Esophagus mucosa (tissue), 1 donor: ENCODE measurements at regions not wholly inside any gene's neighbourhood (a gene's known extent, or its start where the extent isn't known, plus 50 kb on each side); places are given as distances from the start of the nearest gene placed in this dataset.

ENCODE experiments used
- ATAC-seq: fragments of 200-7000 bp; cut with Tn5 transposase; one replicate; pipeline ENCODE4 v1.9.1; 2020
- donor health status: DM: yes; HTN: yes; CAD: no.

DNA sequence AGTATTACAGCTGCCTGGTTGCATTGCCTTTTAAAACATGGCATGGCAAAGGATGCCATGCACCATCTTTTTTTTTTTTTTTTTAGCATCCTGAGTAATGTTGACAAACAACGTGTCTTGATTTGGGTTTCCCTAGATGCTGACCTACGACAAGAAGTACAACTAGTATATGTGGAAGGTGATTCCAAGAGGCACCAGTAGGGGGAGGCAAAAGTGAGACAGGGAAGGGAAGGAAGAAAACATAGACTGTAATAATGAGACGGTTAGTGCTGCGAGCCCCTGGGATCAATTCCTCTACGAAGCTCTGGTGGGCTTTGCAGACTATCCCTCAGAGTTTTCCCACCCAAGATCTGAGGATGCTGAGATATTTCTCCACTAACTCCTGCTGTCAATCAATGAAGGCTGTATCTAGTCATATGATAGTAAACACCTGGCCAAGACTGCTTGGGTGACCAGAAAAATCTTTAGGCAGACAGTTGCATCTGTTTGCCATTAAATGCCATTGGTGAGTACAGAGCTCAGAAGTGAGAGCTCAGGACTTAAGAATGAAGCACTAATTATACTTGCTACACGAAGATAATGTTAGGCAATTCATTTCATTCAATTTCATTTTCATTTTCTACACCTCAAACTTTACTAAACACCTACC is 458.6 kb upstream of the GOT2 start:
- no peak for ATAC-seq

DNA sequence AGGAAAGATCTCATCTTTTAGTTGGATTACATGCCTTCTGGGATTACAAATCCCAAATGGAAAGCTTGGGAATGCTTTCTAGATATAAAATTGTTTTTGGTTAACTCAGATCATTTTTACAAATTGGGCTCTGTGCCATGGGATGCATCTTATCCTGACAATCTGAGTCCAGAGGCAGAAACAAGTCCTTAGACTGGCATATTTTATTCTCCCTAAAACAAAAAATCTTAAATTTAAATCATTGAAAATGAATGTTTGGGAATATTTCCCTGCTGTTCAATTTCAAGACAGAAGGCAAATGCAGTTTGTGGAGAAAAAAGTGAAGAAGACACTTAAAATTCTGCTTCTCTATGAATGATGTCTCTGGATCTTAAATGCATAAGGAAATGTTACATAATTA is 456.6 kb upstream of the GOT2 start:
- no peak for ATAC-seq

DNA sequence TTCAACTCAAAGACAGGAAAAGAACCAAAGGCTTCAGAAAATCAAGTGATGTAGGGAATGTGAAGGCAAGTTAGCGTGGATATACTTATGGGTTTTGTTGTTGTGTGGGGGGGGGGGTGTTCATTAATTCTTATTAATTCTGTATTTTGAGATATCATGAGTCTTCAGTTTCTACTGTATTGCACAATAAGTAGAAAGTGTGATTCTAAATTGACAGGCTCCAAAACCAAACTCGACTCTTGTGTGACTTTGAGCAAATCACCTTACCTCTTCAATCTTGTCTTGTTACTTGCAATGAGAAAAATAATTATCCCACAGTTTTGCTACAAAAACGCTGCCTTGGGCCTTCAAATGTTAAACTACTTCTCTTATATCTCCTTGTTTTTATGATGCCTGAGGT is 453.9 kb upstream of the GOT2 start:
- no peak for ATAC-seq

DNA sequence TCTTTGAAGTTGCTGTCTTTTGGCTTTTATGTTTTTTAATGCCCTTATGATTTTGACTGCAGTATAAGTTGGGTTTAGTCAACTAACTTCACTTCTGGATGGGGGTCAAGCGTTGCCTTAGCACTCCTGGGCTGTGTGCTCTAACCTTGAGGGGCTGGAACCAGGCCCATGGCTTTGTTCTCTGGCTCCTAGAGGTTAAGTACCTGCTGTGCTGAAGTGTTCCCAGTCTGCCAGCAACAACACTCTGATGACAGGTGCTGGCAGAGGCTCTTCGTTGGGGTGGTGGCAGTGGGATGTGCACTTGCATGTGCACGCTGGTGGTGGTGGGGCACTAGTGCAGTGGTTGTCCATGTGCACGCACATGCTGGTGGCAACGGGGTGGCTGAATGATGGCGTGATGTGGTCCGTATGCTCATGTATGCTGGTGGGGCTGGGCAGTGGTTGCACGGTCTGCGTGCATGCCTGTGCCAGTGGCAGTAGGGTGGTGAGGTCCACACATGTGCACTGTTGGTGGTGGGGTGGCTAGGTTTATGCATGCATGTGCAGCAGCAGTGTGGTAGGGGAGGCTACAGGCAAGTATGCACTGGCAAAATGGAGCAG is 447.8 kb upstream of the GOT2 start:
- ATAC-seq, result no peak

DNA sequence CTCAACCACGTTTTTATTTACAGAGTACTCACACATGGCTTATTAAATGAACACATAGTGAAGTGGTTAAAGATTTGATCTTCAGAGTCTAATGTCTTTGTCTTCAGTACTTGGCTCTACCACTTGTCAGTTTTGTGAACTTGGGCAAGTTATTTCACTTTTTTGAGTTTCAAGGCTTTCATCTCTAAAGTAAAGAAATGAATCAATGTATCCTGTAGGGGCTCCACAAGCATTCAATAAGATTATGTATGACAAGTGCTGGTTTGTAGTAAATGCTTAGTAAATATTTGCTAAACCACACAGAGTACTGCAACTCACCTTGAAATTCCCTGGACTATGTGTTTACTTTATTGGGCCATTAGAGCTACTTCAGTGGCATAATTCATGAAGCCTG is 446.0 kb upstream of the GOT2 start:
- no peak for ATAC-seq

DNA sequence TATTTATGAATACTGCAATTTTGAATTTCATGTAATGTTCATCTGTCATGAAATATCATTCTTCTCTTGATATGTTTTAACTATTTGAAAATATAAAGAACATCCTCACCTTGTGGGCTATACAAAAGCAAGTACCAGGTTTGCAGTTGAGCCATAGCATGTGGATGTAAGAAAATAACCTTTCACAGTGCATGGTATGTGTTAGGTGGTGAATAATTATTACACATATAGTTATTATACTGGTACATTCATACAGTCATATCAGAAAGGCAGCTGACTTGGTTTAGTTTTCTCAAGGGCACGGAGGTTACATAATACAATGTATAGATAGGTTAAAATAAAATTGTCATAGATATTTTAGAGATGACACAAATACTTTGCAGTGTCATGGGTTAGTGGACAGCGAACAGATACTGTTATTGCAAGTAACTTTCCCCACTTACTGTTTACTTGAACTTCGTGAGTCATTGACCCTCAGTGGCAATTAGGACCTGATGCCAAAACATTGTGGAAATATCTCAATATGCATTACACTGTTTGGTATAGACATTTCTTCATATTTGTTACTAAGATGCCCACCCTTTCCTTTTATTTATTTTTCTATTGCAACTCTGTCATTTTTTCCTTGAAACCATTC is 445.4 kb upstream of the GOT2 start:
- no peak for ATAC-seq

DNA sequence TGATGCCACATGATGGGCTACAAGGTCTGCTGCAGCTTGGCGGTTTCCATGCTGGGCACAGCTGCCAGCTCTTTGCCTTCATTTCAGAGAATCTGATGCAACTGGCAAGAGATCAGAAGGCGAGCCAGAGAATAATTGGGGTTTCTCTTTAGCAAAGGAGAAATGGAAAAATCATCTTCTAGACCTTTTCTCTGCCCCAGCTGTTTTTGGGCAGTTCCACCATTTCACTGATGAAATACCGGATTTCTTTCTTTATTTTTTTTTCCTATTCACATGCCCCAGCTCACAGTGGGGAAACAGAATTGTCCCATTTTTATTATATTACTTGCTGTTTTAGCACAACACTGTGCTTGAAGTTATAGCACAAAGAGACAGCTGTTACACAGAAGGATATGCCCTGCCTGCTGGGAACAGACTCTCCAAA is 439.3 kb upstream of the GOT2 start:
- ATAC-seq, result no peak

DNA sequence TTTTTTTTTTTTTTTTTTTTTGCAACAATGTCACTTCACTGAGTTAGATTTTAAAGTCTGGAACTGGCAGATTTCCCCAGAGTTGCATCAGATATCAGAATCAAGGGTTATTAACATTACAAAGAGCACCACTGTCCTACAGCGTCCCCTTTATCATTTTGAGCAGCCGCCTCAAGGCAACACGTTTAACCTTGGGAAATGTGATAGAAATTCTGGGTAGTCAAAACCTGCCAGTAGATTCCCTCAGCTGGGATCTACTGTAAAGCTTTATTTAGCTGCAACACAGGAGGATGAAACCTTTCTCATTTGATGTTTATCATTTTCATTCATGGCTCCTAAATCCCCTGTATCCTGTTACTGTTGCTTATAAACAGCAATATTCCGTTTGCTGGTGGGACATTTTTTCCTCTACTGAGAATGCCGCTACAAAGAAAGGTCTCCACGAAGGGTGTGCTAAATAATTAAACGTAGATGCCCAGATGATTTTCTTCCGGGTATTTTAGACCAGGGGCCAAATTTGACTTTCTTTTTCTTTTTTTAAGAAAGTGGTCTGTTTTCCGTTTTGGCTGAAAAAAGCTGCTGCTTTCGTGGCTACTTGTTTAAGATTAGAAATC is 436.1 kb upstream of the GOT2 start:
- ATAC-seq, result no peak

DNA sequence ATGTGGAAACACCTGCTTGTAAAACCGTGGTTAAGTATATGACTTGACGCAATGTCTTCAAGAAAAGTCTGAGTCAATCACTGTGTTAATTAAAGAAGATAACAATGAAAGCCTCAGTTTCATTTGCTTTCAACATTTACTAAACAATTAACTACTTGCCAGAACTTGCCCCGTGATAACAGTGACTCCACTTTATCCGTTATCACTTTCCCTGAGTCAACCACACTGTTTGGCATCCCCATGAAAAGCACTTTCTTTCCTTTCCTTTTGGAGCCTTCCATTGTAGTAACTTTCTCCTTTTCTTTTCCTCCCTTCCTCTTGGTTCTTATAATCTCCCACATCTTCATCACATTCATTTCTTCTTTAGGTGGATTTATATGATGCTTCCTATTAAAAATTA is 435.1 kb upstream of the GOT2 start:
- no peak for ATAC-seq

DNA sequence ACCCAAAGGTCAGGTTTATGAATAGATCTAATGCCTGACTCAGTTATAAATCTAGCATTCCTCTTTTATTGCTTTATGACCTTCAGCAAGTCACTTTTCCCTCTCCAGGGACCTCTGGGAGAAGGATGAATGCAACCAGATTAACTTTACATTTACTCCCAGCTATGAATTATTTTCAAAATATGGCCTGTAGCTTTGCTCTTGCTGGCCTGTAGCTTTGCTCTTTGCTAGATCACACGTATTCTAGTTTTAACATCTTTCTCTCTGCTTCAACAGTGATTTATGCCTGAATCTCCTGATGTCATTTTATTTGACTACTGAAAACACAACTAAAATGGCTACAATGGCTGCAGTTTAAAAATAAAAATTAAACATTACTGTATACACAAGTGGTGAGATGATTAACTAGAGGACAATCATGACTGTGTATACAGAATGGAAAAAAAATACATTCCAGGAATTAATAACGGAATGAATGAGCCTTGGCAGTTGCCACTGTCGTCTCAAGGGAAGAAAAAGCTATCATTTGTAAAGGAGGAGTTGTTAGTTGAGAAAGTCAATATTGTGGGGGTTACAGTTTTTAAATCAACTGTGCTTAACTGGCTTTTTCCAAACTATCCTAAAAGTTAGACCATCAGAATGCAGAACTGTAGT is 434.5 kb upstream of the GOT2 start:
- ATAC-seq, result no peak

DNA sequence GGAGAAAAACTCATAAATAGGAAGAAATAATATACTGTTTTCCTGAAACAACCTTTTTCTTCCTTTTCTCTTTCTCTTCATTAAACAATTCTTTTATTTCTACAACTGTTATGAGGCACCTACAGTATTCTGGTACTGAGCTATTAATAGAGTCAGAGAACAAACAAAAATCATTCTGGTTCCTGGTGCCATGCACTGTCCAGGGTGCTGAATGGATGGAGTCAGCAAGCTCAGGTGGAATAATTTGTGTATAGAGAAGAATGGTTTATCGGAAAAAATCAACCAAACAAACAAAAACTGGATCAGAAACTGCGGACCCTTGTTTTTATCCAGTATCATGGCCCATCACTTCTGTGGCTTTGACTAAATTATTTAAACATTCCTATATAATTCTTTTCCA is 430.3 kb upstream of the GOT2 start:
- ATAC-seq, result no peak

DNA sequence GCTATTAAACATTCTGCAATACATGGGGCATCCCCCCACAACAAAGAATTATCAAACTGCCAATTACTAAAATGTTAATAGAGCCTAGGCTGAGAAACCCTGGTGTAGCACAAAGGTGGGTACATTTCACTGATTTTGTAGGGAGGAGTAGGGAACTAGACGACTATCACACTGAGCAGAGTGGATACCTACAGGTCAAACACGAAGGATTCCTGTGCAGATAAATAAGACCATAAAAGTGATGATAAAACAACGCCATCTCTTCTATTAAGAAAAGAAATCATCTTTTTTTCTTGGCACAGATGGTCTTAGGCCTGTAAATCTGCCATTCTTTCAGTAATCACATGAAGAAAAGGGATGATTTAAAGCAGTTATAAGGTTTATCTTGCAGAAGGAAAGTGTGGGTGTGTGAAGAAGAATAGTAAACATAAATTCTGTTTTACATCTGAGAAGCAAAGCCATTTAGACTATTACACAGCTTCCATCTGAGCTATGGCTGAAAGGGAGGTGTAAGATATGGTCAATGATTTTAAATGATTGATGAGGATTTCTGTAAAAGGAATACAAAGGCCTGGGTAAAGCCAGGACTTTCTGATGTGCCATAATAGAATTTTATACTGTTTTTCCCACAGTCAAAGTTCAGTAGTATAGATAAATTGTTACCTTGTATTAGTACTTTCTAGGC is 429.4 kb upstream of the GOT2 start:
- ATAC-seq, result no peak

DNA sequence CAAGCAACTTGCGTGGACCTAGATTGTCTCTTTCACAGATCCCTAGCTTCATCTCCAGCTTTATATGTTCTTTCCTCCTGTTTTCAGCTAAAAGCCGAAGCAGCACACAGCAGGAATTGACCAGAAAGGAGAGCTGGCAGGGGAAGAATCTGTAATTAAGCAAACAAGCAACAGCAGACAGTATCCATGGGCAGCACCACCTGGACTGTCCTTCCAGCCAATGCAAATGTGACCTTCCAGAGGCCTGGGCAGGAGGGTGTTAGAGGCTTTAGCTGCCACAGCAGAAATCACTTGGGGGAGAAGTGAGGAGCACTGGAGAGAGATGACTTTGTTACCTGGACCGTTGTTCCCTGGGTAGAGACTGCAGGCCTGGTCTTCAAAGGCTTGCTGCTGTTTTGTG is 427.6 kb upstream of the GOT2 start:
- no peak for ATAC-seq

DNA sequence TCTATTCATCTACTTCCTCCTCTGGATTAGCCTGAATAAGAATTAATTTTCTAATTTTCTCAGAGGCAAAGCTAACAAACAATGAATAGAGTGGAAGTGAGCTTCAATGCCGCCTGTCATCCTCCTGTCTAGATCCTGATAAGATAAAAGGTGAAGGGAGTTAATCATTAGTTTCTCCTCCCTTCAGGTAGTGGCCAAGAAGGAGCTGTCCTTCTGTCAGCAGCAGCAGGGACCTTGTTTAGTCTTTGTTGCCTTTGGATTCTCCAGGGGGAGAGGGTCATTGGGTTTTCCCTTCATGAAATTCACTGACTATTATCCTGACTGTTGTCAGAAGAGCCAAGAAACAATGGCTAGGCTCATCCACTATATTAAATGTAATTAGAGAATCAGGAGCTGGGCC is 420.2 kb upstream of the GOT2 start:
- no peak for ATAC-seq

DNA sequence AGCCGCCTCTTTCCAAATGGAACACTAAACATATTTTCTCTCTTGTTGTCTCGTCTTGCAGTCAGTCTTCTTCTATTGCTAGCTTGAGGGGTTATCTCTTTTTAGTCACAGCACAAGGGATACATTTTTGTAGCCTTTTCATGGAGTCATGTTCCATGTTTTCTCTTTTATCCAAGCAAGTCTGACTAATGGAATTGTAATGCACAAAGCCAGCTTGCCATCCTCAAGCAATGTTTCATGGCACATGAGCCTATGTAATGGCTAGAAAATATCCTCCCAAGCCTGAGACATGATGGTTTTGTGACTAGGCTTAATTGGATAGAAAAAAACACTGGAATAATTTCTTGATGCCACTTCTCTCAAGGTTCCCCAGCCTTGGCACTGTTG is 414.6 kb upstream of the GOT2 start:
- ATAC-seq, result no peak

DNA sequence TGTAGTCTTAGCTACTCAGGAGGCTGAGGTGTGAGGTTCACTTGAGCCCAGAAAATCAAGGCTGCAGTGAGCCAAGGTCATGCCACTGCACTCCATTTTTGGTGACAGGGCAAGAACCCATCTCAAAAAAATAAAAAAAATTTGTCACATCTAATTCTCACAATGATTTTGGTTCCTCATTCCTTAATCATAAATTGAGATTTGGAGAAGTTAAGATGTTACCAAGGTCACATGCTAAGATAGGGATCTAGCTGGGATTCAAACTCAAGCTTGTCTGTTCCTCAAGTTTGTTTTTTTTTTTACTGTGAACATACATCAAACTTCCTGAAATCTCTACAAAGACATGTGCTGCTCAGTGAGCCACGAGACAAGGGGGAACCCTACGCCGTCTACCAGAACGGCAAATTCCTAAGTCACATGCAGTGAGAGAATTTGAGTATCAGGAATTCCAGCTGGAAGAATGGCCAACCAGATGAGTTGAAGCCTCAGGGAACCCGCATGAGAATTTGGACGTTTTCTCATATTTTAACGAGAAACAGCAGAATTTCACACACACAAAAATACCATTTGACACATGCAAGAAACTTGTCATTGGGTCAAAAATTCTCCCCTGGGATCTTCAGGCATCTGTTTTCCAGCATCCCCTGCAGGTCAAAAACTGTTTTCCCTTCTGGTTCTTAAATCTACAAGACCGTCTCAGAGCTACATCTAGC is 414.1 kb upstream of the GOT2 start:
- ATAC-seq, result no peak

DNA sequence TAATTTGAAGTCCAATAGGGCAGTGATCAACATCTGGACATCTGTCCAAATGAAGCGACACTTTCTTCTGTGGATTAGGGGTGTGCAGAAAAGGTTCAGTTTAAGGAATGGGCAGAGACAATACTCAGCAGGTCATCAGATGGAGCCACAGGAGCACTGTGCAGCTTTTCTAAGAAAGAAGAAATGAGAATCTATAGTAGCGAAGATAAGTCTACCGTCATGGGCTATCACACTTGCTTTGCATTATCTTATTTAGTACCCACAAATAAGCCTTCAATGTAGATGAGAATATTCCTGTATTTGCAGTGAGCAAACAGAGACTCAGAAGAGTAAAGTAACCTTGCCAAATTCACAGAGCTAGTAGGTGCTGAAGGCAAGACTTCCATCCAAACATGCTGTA is 412.0 kb upstream of the GOT2 start:
- ATAC-seq, result no peak

DNA sequence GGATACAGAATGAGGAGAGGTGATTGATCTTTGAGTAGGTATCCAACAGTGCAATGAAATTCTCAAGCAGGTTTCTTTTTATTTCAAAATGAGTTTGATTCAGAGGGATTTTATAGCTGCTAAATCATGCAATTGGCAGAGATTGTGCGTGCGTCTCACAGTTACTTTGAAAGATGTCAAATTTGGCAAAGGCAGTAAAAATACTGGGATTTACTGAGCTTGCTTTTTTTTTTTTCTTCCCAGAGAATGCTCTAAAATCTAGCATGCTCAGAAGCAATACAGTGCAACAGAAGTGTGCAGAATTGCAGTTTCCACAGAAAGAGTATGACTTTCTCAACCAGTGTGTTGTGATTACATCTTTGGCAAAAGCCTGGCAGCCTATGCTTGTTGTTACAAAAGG is 410.7 kb upstream of the GOT2 start:
- ATAC-seq, result no peak

DNA sequence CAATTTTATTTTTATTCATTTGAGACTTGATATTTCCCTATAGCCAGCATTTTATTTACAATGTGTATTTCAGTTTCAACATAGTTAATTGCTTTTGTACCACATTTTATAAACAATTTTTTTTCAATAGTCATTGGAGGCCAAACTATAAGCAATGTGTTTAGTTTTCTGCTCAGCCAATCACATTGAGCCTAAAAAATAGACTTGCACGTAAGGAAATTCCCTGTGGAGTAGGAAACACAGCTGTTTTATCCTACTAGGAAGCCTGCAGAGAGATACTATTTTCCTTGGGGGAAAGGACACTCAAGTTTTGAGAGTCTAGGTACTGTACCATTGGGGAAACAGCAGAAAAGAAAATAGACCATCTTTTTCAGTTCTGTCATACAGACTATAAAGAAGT is 410.2 kb upstream of the GOT2 start:
- ATAC-seq, result no peak

DNA sequence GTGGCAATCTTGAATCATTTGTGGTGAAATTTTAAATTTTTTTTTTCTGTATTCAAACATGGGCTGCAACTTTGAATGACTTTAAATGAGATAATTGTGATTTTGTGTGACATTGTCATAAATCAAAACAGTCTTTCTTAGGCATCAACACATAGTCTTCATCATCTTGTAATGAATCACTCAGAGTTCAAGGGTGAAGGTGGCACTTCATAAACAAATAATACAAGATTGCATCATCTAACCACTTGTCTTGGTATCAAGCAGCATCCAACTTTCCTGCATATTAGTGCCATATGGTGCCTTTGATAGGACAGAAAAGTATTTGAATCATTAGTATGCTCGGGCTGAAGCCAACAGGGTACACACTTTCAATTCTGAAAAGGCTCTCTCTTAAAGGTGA is 392.4 kb upstream of the GOT2 start:
- no peak for ATAC-seq

DNA sequence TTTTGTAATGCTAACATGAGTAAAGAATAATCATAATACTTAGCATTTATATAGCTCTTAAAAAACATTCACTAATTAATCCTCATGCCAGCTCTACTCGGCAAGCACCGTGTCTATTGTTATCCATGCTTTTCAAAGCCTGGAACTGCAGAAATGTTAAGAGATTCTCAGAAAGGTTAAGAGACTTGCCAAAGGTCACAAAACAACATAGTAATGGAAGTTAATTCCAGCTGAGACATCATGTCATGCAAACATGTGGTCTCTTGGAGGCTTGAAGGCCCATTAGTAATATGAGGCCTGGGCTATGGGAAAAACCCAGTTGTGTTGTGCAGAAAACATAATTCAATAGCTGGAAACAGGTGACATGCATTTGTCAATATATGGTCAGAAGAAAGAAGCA is 389.9 kb upstream of the GOT2 start:
- no peak for ATAC-seq

DNA sequence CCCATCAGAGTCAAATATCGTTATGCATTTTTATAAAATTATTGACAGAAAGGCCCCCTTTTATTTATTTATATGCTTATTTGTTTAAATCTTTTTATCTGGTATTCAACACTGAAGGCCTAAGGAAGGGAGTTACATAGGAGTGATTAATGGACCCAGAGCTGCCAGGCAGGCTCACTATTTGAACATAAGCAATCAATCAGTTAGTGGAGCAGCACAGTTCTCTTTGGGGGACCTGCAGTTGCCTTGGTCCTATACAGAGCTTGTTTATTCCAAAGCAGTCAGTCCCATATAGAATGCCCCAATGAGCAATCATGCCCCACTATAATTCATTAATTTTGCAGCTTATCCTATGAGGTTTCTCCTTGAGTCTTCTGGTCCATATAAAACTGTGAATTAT is 389.4 kb upstream of the GOT2 start:
- no peak for ATAC-seq

DNA sequence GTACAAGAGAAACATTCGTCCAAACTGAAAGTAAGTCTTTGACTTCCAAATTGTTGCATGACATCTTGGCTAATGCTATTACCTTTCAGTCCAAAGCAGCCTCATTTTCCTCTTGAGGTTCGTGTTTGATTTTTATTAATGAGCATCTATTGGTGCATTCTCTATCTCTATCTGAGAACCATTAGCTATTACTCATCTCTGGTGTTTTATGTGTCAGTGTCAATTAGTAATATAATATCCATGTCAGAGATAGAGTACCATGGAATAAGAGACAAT is 388.1 kb upstream of the GOT2 start:
- ATAC-seq, result no peak
